ENCODE measurements at regions not wholly inside any gene's neighbourhood (a gene's known extent, or its start where the extent isn't known, plus 50 kb on each side); places are given as distances from the start of the nearest gene placed in this dataset.
"Not testable (repeated sequence)": the region's sequence is repeated elsewhere in the genome, so short reads cannot be mapped to it uniquely, and the experiment has no call there.

DNA sequence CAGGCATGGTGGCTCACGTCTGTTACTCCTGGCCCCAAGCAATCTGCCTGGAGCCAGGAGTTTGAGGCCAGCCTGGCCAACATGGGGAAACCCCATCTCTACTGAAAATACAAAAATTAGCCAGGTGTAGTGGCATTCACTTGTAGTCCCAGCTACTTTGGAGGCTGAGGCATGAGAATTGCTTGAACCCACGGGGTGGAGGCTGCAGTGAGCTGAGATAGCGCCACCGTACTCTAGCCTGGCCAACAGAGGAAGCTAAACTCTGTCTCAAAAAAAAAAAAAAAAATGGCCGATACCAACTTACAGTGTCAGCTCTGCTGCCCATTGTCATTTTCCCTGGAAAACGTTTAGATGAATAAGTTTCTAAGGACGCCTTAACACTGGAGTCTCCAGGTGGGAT lies 489.9 kb downstream of the TFAP2A start:
- no peak for ATAC-seq
- no peak for DNase-seq
- intact Hi-C loops (cut with DNase I, micrococcal nuclease): no loop called here

DNA sequence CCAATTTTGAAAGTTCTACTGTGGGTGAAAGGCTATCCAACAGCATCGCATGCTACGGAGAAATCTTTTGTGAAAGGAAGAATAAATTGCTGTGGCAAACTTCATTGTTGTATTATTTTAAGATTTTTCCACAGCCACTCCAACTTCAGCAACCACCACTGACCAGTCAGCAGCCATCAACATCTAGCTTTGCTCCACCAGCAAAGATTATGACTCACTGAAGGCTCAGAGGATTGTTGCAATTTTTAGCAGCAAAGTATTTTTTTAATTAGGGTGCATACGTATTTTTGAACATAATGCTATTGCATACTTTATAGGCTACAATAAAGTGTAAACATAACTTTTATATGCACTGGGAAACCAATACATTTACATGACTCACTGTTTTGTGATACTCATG lies 493.5 kb downstream of the TFAP2A start:
- intact Hi-C loops (cut with DNase I, micrococcal nuclease): no loop called here
- no peak for ATAC-seq
- no peak for DNase-seq

DNA sequence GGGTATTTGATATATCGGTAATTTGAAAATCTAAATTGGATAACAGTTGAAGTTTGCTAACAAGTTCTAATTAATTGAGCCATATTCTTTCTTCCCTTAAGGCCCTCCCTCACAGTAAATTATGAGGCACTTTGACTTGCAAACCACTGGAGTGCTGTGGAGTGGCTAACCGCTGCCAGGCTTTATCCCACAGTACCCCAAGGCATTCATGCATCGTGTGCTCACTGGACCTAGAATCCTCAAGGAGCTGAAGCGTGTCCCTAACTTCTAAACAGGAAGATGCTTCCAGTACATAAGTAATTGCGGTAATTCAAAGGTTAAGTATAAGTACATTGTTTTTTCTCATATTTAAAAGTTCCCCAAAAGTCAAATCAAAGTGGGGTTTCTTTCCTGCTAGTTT lies 499.9 kb downstream of the TFAP2A start:
- no peak for ATAC-seq
- no peak for DNase-seq

GRCh38 chr6:9901376-9901775 lies 513.5 kb downstream of the TFAP2A start:
- intact Hi-C loops (cut with DNase I, micrococcal nuclease): no loop called here
- DNase-seq (no peak), ATAC-seq (no peak)

More for the DNA sequence above, 499.9 kb downstream of the TFAP2A start:
- intact Hi-C loops (cut with DNase I, micrococcal nuclease): no loop called here

DNA sequence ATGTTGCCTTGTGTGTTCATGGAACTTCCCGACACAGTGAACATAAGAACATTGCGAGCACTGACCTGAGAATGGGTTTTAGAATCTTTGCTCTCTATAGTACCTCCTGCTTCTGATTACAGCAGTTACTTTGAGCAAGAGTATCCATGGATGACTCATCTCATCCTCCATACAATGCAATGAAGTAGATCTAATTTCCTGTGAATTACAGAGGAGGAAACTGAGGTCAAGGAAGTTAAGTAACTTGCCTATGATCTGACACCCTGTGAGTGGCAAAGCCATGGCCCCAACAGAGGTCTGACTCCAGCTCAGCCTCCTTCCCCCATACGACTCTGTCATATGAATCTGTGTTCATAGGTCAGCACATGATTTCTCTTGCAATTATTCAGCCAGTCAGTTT lies 518.1 kb downstream of the TFAP2A start:
- ATAC-seq: no peak
- intact Hi-C loops (cut with DNase I, micrococcal nuclease): no loop called here
- DNase-seq: no peak

DNA sequence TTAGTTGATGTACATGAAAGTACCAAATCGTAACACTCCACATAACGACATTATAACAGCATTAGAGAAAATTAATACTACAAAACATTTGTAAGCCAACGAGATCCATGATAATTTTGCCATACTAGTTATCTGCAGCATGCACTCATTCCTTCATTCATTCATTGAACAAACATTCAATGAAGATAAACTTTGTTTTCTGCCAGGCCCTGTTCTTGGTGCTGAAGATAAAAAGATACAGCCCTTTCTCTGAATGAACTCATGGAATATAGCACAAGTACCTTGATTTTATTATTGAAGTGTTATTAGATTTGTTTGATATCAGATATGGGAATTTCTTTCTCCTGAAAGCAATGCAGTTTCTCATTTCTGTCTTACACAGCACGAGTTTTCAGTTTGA lies 524.0 kb downstream of the TFAP2A start:
- ATAC-seq (no peak), DNase-seq (no peak)
- intact Hi-C loops (cut with DNase I, micrococcal nuclease): no loop called here

- intact Hi-C loops (cut with DNase I, micrococcal nuclease): no loop called here
- ATAC-seq (no peak), DNase-seq (no peak)
These were observed 524.4 kb downstream of the TFAP2A start for GRCh38 chr6:9890469-9890868.

GRCh38 chr6:9878535-9878934 lies 536.3 kb downstream of the TFAP2A start:
- ATAC-seq (no peak), DNase-seq (no peak)
- intact Hi-C loops (cut with DNase I, micrococcal nuclease): no loop called here

GRCh38 chr6:9875605-9876353 lies 539.1 kb downstream of the TFAP2A start:
- DNase-seq: no peak
- no peak for ATAC-seq
- intact Hi-C loops (cut with DNase I, micrococcal nuclease): no loop called here

GRCh38 chr6:9862603-9863167 lies 552.2 kb downstream of the TFAP2A start:
- intact Hi-C loops (cut with DNase I, micrococcal nuclease): no loop called here
- ATAC-seq (no peak), DNase-seq (no peak)

DNA sequence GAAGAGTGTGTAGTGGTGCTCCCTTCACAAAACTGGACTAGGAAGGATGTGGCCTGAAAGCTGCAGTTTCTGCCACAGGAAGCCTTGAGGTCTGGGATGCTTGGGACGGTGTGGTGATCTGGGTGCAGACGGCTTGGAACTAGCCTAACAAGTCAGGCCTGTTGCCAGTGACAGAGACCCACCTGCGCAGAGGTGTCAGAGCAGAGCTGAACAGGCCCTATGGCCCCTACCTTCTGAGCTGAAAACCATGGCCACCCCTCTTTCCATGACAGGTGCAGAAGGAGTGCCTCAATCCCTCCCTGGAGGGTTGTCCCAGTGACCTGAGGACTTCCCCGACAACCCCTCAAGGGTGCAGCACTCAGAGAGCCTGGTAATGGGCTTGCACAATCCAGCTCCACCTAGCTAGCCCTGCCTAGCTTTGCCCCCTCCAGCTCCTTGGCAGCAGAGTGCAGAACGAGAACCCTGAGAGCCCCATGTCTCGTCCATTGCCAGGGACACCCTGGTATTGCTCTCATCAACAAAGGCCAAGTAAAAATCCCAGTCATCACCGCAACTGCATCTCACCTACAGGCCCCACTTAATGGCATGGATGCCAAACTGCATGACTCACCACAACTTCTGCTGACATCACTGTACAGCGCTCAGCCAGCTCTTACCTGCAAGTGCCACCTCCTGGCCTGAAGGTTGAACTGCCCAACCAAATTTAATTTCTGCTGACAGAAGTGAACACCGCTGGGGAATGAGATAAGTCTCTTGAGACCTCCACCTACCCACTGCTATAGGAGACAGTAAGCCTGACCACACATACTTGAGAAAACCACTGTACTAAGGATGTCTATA lies 563.1 kb downstream of the TFAP2A start:
- ATAC-seq: no peak
- intact Hi-C loops (cut with DNase I, micrococcal nuclease): no loop called here

DNA sequence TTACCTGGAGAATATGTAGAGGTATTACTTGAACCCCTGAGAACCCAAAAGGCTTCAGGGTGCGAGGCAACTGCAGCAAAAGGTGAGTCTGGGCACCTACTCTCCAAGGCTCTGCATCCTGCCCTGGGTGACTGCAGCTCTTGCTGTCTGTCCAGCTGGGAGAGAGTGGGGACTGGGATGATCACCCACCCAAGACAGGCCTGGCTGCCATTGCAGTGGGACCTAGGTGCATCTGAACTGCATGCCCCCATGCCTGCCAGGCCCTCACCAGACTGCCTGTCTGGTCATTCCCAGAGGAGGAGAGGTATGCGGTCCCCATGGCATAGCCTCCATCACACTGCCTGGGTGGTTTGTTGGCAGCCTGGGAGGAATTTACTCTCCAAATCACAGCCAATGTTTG lies 563.9 kb downstream of the TFAP2A start:
- DNase-seq (no peak), ATAC-seq (no peak)
- intact Hi-C loops (cut with DNase I, micrococcal nuclease): no loop called here

More for the DNA sequence above, 563.1 kb downstream of the TFAP2A start:
- no peak for DNase-seq

DNA sequence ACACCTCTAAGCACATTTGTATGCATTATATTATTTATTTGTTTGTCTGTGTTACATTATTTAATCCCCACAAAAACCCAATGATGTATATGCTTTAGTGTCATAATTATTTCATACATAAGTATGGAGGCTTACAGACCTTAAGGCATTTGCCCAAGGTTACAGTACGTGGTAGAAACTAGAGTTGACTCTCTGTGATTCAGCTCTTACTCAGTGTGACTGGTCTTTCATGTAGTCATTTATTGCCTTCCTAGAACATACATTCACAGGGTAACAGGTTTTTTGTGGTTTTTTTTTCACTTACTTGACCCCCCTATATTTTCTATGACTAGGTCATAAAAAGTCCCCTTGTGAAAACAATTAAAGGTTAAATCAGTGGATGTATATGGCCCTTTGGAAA lies 566.8 kb downstream of the TFAP2A start:
- intact Hi-C loops (cut with DNase I, micrococcal nuclease): no loop called here
- DNase-seq: no peak
- ATAC-seq: no peak

GRCh38 chr6:9841886-9842725 lies 572.8 kb downstream of the TFAP2A start:
- intact Hi-C loops (cut with DNase I, micrococcal nuclease): no loop called here
- no peak for ATAC-seq
- DNase-seq: no peak

DNA sequence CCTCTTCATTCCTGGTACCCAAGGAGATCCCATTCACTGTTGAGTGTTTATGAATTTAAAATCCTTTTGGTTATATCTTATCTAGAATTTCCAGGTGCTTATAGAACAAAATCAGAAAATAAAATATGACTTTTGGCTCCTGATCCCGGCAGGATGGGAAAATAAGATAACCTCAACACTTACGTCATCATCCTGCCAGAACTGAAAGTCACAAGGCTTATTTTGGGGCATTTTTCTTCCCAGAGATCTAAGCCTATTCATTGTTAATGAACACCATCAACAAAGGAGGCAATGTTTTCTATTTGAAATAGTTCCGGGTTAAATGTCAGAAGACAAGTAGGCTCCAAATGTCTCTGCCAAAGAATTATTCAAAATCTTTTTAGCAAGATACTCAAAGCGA lies 580.6 kb downstream of the TFAP2A start:
- intact Hi-C loops (cut with DNase I, micrococcal nuclease): no loop called here
- no peak for DNase-seq
- no peak for ATAC-seq

DNA sequence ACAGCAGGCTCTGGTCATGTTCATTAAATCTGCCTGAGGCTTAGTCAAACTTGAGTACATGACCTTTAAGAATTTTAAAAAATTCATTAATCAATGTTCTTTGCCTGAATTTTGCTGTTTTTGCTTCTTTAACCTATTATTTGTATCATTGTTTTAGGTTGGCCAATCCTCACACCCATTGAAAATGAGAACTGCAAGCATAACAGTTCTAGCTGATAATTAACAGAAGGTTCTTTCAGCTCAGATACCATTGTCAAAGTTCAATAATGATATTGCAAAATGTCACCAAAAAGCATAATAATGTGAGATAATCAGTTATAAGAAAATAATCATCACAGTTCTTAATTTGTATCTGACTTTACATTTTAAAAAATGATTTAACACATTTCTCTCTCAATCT lies 583.1 kb downstream of the TFAP2A start:
- ATAC-seq (no peak), DNase-seq (no peak)
- intact Hi-C loops (cut with DNase I, micrococcal nuclease): no loop called here

DNA sequence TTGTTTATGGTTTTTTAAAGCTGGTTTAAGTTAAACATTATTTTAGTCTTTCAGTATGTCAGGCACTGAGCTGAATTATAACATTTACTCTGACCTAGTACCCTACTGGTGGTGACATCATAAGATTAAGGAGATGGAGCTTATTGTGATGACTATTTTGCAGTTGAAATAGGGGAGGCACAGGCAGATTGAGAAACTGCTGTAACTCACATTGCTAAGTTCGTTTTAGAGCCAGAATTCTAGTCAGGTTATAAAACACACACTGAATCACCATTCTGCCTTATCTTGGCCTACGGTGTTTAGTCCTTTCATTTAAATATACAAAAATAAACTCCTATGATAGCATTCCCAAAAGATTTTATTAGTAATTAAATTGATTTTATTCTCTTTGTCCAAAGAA lies 584.1 kb downstream of the TFAP2A start:
- ATAC-seq (no peak), DNase-seq (no peak)
- intact Hi-C loops (cut with DNase I, micrococcal nuclease): no loop called here

DNA sequence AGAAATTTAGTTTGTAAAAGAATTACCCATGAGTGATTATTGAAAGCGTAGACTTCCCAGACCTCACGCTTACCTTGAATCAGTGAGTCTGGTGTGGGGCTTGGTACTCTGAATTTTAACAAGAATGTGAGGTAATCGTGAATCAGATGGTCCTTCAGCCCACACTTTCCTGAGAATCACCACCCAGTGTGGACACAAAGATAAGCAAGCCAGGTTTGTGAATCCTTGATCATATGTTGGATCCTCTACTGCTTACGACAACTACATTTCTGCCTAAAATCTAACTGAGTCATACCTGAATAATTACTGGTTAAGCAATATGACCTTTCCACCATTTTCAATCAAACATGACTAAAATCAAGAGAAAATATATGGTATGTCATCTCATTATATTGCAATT lies 589.3 kb downstream of the TFAP2A start:
- DNase-seq (no peak), ATAC-seq (no peak)
- intact Hi-C loops (cut with DNase I, micrococcal nuclease): no loop called here

- DNase-seq; ATAC-seq; intact Hi-C loops (cut with DNase I, micrococcal nuclease): not testable (repeated sequence)
These were observed 604.1 kb downstream of the TFAP2A start for GRCh38 chr6:9810727-9811126.

All from left colon (tissue), 2 donors.